ENCODE measurements at regions not wholly inside any gene's neighbourhood (a gene's known extent, or its start where the extent isn't known, plus 50 kb on each side); places are given as distances from the start of the nearest gene placed in this dataset.

DNA sequence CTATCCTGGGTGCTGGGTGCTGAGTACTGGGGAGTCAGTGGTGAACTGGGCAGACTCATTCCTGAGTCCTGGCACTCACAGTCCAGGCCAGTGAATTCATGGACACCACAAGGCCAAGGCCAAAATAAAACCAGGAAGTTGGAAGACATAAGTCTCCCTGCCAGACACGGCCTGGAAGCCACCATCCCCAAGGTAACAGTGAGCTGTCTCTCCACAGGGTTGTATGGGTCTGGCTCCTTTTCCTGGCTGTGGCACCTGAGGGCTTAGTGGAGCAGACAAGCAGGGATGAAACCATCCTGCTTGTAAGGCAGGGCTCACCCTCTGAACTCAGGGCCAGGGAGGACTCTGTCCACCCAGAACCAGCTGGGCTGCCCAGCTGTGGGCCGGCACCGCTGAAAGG is 54.7 kb upstream of the ALX4 start:
- CTCF ChIA-PET, result no interaction called here
- intact Hi-C loops (cut with micrococcal nuclease), result no loop called here

GRCh38 chr11:44365616-44366015 is 55.7 kb upstream of the ALX4 start:
- no peak overlapping the region for H3K4me3 Mint-ChIP-seq
- Histone ChIP-seq H3K36me3 (replicated peaks in 1 of 2; ENCODE audit: control extremely low read depth in 1 of 2, control insufficient read depth in 1 of 2, extremely low read depth in 1 of 2, insufficient read depth in 2 of 2, low read length in 1 of 2) (no peaks in the 10 kb centered on the region), H3K27me3 (replicated peaks in 1 of 4; ENCODE audit: control extremely low read depth in 1 of 4, control insufficient read depth in 3 of 4, insufficient read depth in 4 of 4, low read length in 3 of 4) (peaks cover 0 to 14% (median 5%) of the 10 kb centered on the region in 4 experiments), H3K27ac (ENCODE audit: low read length in 2 of 2) (no peak overlapping the region), H3K9ac (ENCODE audit: low read length) (no peak overlapping the region), H4K20me1 (ENCODE audit: control insufficient read depth, insufficient read depth, low read length, poor library complexity, severe bottlenecking) (no peaks in the 10 kb centered on the region), H2AFZ (ENCODE audit: insufficient read depth, low read depth, low read length, poor library complexity, severe bottlenecking) (no peak overlapping the region), H3K9me3 (ENCODE audit: control extremely low read depth in 1 of 3, control insufficient read depth in 2 of 3, insufficient read depth in 1 of 3, low read length in 2 of 3) (peaks cover 0 to 18% (median 3%) of the 10 kb centered on the region in 3 donors), H3K4me2 (replicated peaks; ENCODE audit: low read depth, low read length, poor library complexity, severe bottlenecking) (no peak overlapping the region), H3K79me2 (ENCODE audit: control insufficient read depth, insufficient read depth, low read length) (no peaks in the 10 kb centered on the region), H3K4me3 (ENCODE audit: control extremely low read depth in 1 of 5, extremely low read depth in 1 of 5, insufficient read depth in 1 of 5, low read depth in 2 of 5, low read length in 4 of 5) (no peak overlapping the region), H3K4me1 (ENCODE audit: control insufficient read depth in 2 of 2, insufficient read depth in 2 of 2, low read length in 2 of 2) (no peaks in the 10 kb centered on the region)
- no peaks in the 10 kb centered on the region for H3K9me3 Mint-ChIP-seq (ENCODE audit: insufficient read depth)
- intact Hi-C loops (cut with micrococcal nuclease), result no loop called here
- ATAC-seq (ENCODE audit: low read depth), result no peak
- no peak for TF ChIP-seq EZH2 (IDR thresholded peaks at IDR 0.05; ENCODE audit: borderline replicate concordance, insufficient read depth, low read depth, low read length, poor library complexity, severe bottlenecking)
- TF ChIP-seq, protein P1, sequence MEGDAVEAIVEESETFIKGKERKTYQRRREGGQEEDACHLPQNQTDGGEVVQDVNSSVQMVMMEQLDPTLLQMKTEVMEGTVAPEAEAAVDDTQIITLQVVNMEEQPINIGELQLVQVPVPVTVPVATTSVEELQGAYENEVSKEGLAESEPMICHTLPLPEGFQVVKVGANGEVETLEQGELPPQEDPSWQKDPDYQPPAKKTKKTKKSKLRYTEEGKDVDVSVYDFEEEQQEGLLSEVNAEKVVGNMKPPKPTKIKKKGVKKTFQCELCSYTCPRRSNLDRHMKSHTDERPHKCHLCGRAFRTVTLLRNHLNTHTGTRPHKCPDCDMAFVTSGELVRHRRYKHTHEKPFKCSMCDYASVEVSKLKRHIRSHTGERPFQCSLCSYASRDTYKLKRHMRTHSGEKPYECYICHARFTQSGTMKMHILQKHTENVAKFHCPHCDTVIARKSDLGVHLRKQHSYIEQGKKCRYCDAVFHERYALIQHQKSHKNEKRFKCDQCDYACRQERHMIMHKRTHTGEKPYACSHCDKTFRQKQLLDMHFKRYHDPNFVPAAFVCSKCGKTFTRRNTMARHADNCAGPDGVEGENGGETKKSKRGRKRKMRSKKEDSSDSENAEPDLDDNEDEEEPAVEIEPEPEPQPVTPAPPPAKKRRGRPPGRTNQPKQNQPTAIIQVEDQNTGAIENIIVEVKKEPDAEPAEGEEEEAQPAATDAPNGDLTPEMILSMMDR (IDR thresholded peaks at IDR 0.05), result no peak
- H3K27me3 Mint-ChIP-seq, result peaks cover 40% of the 10 kb centered on the region
- CTCF ChIA-PET, result no interaction called here
- WGBS (ENCODE audit: insufficient coverage), result 97% methylated on average over 5 of the region's 9 CpGs
- DNase-seq, result no peak
- POLR2A ChIA-PET, result no interaction called here
- H3K4me1 Mint-ChIP-seq, result no peaks in the 10 kb centered on the region
- H3K27ac Mint-ChIP-seq, result no peak overlapping the region

More for the DNA sequence above, 54.7 kb upstream of the ALX4 start:
- 94% methylated on average over 3 of the region's 3 CpGs for WGBS (ENCODE audit: insufficient coverage)
- H3K4me3 ChIP-seq (ENCODE audit: control extremely low read depth in 1 of 5, extremely low read depth in 1 of 5, insufficient read depth in 1 of 5, low read depth in 2 of 5, low read length in 4 of 5), result no peak overlapping the region
- H3K9me3 ChIP-seq (ENCODE audit: control extremely low read depth in 1 of 3, control insufficient read depth in 2 of 3, insufficient read depth in 1 of 3, low read length in 2 of 3), result peaks cover 0 to 18% (median 3%) of the 10 kb centered on the region in 3 donors
- no peak overlapping the region for H3K27ac ChIP-seq (ENCODE audit: low read length in 2 of 2)
- H4K20me1 ChIP-seq (ENCODE audit: control insufficient read depth, insufficient read depth, low read length, poor library complexity, severe bottlenecking), result no peaks in the 10 kb centered on the region
- DNase-seq, result no peak
- no peaks in the 10 kb centered on the region for H3K4me1 ChIP-seq (ENCODE audit: control insufficient read depth in 2 of 2, insufficient read depth in 2 of 2, low read length in 2 of 2)
- Mint-ChIP-seq H3K4me1 (no peaks in the 10 kb centered on the region), H3K27ac (no peak overlapping the region), H3K9me3 (ENCODE audit: insufficient read depth) (no peaks in the 10 kb centered on the region), H3K4me3 (no peak overlapping the region), H3K27me3 (peaks cover 46% of the 10 kb centered on the region)
- TF ChIP-seq, protein P1 (IDR thresholded peaks at IDR 0.05), result no peak
- no peak for TF ChIP-seq EZH2 (IDR thresholded peaks at IDR 0.05; ENCODE audit: borderline replicate concordance, insufficient read depth, low read depth, low read length, poor library complexity, severe bottlenecking)
- no peak overlapping the region for H3K9ac ChIP-seq (ENCODE audit: low read length)
- no peaks in the 10 kb centered on the region for H3K36me3 ChIP-seq (replicated peaks in 1 of 2; ENCODE audit: control extremely low read depth in 1 of 2, control insufficient read depth in 1 of 2, extremely low read depth in 1 of 2, insufficient read depth in 2 of 2, low read length in 1 of 2)
- H3K79me2 ChIP-seq (ENCODE audit: control insufficient read depth, insufficient read depth, low read length), result no peaks in the 10 kb centered on the region
- H3K27me3 ChIP-seq (replicated peaks in 1 of 4; ENCODE audit: control extremely low read depth in 1 of 4, control insufficient read depth in 3 of 4, insufficient read depth in 4 of 4, low read length in 3 of 4), result peaks cover 0 to 19% (median 8%) of the 10 kb centered on the region in 4 experiments
- H2AFZ ChIP-seq (ENCODE audit: insufficient read depth, low read depth, low read length, poor library complexity, severe bottlenecking), result no peak overlapping the region
- no peak overlapping the region for H3K4me2 ChIP-seq (replicated peaks; ENCODE audit: low read depth, low read length, poor library complexity, severe bottlenecking)
- POLR2A ChIA-PET, result no interaction called here
- ATAC-seq (ENCODE audit: low read depth), result no peak
